ENCODE measurements at regions not wholly inside any gene's neighbourhood (a gene's known extent, or its start where the extent isn't known, plus 50 kb on each side); places are given as distances from the start of the nearest gene placed in this dataset.
"Not testable (repeated sequence)": the region's sequence is repeated elsewhere in the genome, so short reads cannot be mapped to it uniquely, and the experiment has no call there.

GRCh38 chr4:149914119-149915115, 98.8 kb upstream of the IQCM start:
- Histone ChIP-seq H3K27ac (no peak overlapping the region), H3K36me3 (no peaks in the 10 kb centered on the region), H3K9me3 (replicated peaks in 1 of 11) (no peaks in the 10 kb centered on the region), H3K4me3 (no peak overlapping the region), H3K9ac (no peak overlapping the region), H3K4me1 (peaks cover 0 to 34% (median 0%) of the 10 kb centered on the region in 10 experiments; a peak in 7 of 20 replicates), H4K20me1 (no peaks in the 10 kb centered on the region), H3K27me3 (no peaks in the 10 kb centered on the region), H3K4me2 (no peak overlapping the region)
- no peak for TF ChIP-seq Cebpa-rat (IDR thresholded peaks at IDR 0.05)

GRCh38 chr4:149915735-149916134, 100.1 kb upstream of the IQCM start:
- peaks cover 0 to 21% (median 0%) of the 10 kb centered on the region in 10 experiments; a peak in 6 of 20 replicates for H3K4me1 ChIP-seq
- not testable (repeated sequence) for H3K4me3 ChIP-seq; H3K9ac ChIP-seq; H3K9me3 ChIP-seq (replicated peaks in 1 of 11); H4K20me1 ChIP-seq; H3K4me2 ChIP-seq; H3K36me3 ChIP-seq; H3K27ac ChIP-seq; H3K27me3 ChIP-seq

- H3K9ac ChIP-seq: no peak overlapping the region
- no peak overlapping the region for H3K4me3 ChIP-seq
- TF ChIP-seq Cebpa-rat (IDR thresholded peaks at IDR 0.05): no peak
- H3K9me3 ChIP-seq (replicated peaks in 1 of 11): no peaks in the 10 kb centered on the region
- H3K27me3 ChIP-seq: no peaks in the 10 kb centered on the region
- H4K20me1 ChIP-seq: no peaks in the 10 kb centered on the region
- no peak overlapping the region for H3K27ac ChIP-seq
- no peak overlapping the region for H3K4me2 ChIP-seq
- no peaks in the 10 kb centered on the region for H3K4me1 ChIP-seq
- H3K36me3 ChIP-seq: no peaks in the 10 kb centered on the region
These were observed 108.1 kb upstream of the IQCM start for GRCh38 chr4:149923736-149924135.

- no peaks in the 10 kb centered on the region for H3K9me3 ChIP-seq (replicated peaks in 1 of 11)
- H4K20me1 ChIP-seq: no peaks in the 10 kb centered on the region
- no peak for TF ChIP-seq Cebpa-rat (IDR thresholded peaks at IDR 0.05)
- H3K4me1 ChIP-seq: peaks cover 0 to 9% (median 0%) of the 10 kb centered on the region in 10 experiments; a peak in 4 of 20 replicates
- H3K9ac ChIP-seq: no peak overlapping the region
- H3K4me3 ChIP-seq: no peak overlapping the region
- H3K27ac ChIP-seq: no peak overlapping the region
- no peaks in the 10 kb centered on the region for H3K27me3 ChIP-seq
- H3K4me2 ChIP-seq: no peak overlapping the region
- H3K36me3 ChIP-seq: no peaks in the 10 kb centered on the region
These were observed 111.9 kb upstream of the IQCM start for GRCh38 chr4:149927514-149927913.

GRCh38 chr4:149928507-149928906, 112.9 kb upstream of the IQCM start:
- Histone ChIP-seq H3K9me3 (replicated peaks in 1 of 11) (no peaks in the 10 kb centered on the region), H3K27ac (no peak overlapping the region), H3K4me1 (peaks cover 0 to 15% (median 0%) of the 10 kb centered on the region in 10 experiments; a peak in 4 of 20 replicates), H3K9ac (no peak overlapping the region), H3K36me3 (no peaks in the 10 kb centered on the region), H3K4me2 (no peak overlapping the region), H4K20me1 (no peaks in the 10 kb centered on the region), H3K4me3 (no peak overlapping the region), H3K27me3 (no peaks in the 10 kb centered on the region)
- no peak for TF ChIP-seq Cebpa-rat (IDR thresholded peaks at IDR 0.05)

- TF ChIP-seq Cebpa-rat (IDR thresholded peaks at IDR 0.05): no peak
- no peaks in the 10 kb centered on the region for H3K27me3 ChIP-seq
- no peak overlapping the region for H3K4me2 ChIP-seq
- no peaks in the 10 kb centered on the region for H3K36me3 ChIP-seq
- peaks cover 0 to 15% (median 0%) of the 10 kb centered on the region in 10 experiments; a peak in 4 of 20 replicates for H3K4me1 ChIP-seq
- H3K9me3 ChIP-seq (replicated peaks in 1 of 11): no peaks in the 10 kb centered on the region
- no peak overlapping the region for H3K9ac ChIP-seq
- no peaks in the 10 kb centered on the region for H4K20me1 ChIP-seq
- H3K27ac ChIP-seq: no peak overlapping the region
- H3K4me3 ChIP-seq: no peak overlapping the region
These were observed 115.8 kb upstream of the IQCM start for GRCh38 chr4:149931431-149931830.

GRCh38 chr4:149932188-149932587, 116.5 kb upstream of the IQCM start:
- Histone ChIP-seq H3K36me3 (no peaks in the 10 kb centered on the region), H4K20me1 (no peaks in the 10 kb centered on the region), H3K9ac (no peak overlapping the region), H3K4me1 (peaks cover 0 to 15% (median 0%) of the 10 kb centered on the region in 10 experiments; a peak in 4 of 20 replicates), H3K4me2 (peak overlapping the region in 3 of 11 experiments; percentile 14 to 43 (median 22); a peak in 5 of 22 replicates), H3K27ac (no peak overlapping the region), H3K9me3 (replicated peaks in 1 of 11) (no peaks in the 10 kb centered on the region), H3K27me3 (no peaks in the 10 kb centered on the region), H3K4me3 (no peak overlapping the region)
- TF ChIP-seq Cebpa-rat (IDR thresholded peaks at IDR 0.05): no peak

- Histone ChIP-seq H3K9me3 (replicated peaks in 1 of 11) (no peaks in the 10 kb centered on the region), H3K36me3 (no peaks in the 10 kb centered on the region), H3K27ac (no peak overlapping the region), H3K4me3 (no peak overlapping the region), H3K4me2 (no peak overlapping the region), H4K20me1 (no peaks in the 10 kb centered on the region), H3K9ac (no peak overlapping the region), H3K27me3 (no peaks in the 10 kb centered on the region), H3K4me1 (peaks cover 0 to 15% (median 0%) of the 10 kb centered on the region in 10 experiments; a peak in 4 of 20 replicates)
- TF ChIP-seq Cebpa-rat (IDR thresholded peaks at IDR 0.05): no peak
These were observed 117.5 kb upstream of the IQCM start for GRCh38 chr4:149933120-149933519.

- TF ChIP-seq Cebpa-rat (IDR thresholded peaks at IDR 0.05): no peak
- Histone ChIP-seq H3K9ac (no peak overlapping the region), H3K4me2 (no peak overlapping the region), H3K27me3 (no peaks in the 10 kb centered on the region), H3K4me3 (no peak overlapping the region), H3K4me1 (peaks cover 0 to 15% (median 0%) of the 10 kb centered on the region in 10 experiments; a peak in 4 of 20 replicates), H3K36me3 (no peaks in the 10 kb centered on the region), H4K20me1 (no peaks in the 10 kb centered on the region), H3K27ac (no peak overlapping the region), H3K9me3 (replicated peaks in 1 of 11) (no peaks in the 10 kb centered on the region)
These were observed 118.2 kb upstream of the IQCM start for GRCh38 chr4:149933883-149934282.

GRCh38 chr4:149949381-149949780, 128.9 kb upstream of the DCLK2 start:
- no peaks in the 10 kb centered on the region for H3K9me3 ChIP-seq (replicated peaks in 1 of 11)
- no peak overlapping the region for H3K4me2 ChIP-seq
- H3K4me3 ChIP-seq: no peak overlapping the region
- no peak overlapping the region for H3K27ac ChIP-seq
- no peak for TF ChIP-seq Cebpa-rat (IDR thresholded peaks at IDR 0.05)
- H3K27me3 ChIP-seq: no peaks in the 10 kb centered on the region
- H3K36me3 ChIP-seq: no peaks in the 10 kb centered on the region
- H4K20me1 ChIP-seq: no peaks in the 10 kb centered on the region
- H3K9ac ChIP-seq: no peak overlapping the region
- peaks cover 0 to 7% (median 0%) of the 10 kb centered on the region in 10 experiments; a peak in 2 of 20 replicates for H3K4me1 ChIP-seq

All from BLaER1 treated with 17β-estradiol and CSF1 and Interleukin-3, amounts not matched to agents 10 nM and 100 nM (cell line).